GM19328 (cell line): ENCODE measurements at regions not wholly inside any gene's neighbourhood (a gene's known extent, or its start where the extent isn't known, plus 50 kb on each side); places are given as distances from the start of the nearest gene placed in this dataset.

Experiments used
- ATAC-seq: cut with Tn5 transposase; IDR thresholded peaks from one replicate; pipeline ENCODE4 v1.9.1; 2021; ENCODE audit warnings: mild to moderate bottlenecking, moderate library complexity; ENCODE audit not compliant: unreplicated experiment

- ATAC-seq, result no peak
Measured at GRCh38 chr6:2469428-2469827, 224.0 kb upstream of the GMDS start.

DNA sequence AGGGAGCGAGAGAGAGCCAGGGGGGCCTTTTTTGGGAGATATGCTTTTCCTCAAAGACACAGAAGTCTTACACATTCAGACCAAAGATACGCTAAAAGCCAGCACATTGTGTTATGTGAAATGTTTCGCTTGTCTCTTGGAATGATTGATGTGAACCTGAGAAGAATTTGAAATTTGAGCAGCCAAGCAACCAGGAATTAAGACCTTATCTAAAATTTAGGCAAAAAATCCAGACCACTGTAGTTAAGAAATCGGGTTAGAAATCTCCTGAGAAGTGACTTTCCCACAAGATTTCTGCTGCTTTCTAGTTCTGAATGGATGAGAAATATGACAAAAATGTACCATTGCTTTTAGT lies 223.2 kb upstream of the GMDS start:
- no peak for ATAC-seq

GRCh38 chr6:2467929-2468600 lies 222.7 kb upstream of the GMDS start:
- no peak for ATAC-seq

GRCh38 chr6:2465336-2465735 lies 219.9 kb upstream of the GMDS start:
- no peak for ATAC-seq

DNA sequence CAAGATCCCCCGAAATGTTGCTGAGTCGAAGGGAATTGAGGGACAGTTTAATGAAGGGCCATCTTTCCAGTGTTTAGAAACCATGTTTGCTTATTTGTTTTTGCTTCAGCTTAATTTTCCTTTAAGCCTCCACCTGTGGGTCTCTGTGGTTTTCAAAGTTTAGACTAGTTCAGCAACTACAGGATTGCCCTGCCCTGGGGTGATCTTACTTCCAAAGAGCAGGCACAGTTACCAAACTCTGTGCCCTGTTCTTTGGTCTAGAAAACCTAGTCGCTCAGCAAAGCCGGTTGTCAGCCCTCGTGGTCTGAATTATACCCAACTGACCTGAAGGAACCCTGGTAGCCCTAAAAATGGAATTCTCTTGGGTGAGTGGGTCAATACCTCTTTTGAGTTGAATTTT lies 219.2 kb upstream of the GMDS start:
- ATAC-seq, result no peak

DNA sequence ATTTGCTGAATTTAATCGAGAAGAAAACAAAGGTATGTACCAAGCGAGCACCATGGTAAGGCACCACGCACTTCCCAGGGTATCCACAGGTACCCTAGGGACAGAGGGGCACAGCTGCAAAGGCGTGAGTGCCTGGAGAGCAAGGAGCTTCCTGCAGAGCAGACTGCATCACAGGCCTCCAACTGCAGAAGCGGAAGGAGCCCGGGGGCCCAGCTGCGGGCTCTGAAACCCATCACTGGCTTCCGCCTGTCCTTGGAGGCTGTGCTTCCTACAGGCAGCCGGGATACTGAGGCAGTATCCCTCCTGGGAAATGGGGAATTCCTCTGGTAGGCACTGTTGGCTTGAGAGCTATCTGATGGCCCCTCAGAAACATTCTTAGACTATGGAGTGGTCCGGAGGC lies 217.4 kb upstream of the GMDS start:
- no peak for ATAC-seq

GRCh38 chr6:2460216-2460745 lies 214.9 kb upstream of the GMDS start:
- no peak for ATAC-seq

DNA sequence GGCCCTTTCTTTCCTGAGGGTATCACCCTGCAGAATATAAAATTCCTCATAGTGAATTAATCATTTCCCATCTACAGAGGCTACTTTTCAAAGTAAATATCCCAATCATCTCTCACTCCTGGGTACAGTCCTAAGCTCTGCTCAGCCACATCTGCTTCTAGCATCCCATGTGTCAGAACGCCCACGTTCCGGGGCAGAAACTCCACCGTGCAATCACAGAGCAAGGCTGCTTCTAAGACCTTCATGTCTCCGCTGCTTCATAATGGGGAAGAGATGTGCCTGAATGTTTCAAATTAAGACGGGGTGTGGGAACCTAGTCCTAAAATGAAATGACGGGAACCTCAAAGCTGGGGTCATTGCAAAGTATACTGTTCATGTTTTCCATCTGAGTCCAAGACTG lies 208.8 kb upstream of the GMDS start:
- ATAC-seq, result no peak

- ATAC-seq, result no peak
Measured at GRCh38 chr6:2450546-2450945, 205.1 kb upstream of the GMDS start.

- ATAC-seq, result no peak
Measured at GRCh38 chr6:2449572-2449940, 204.2 kb upstream of the GMDS start.

- no peak for ATAC-seq
Measured at GRCh38 chr6:2448826-2449571, 203.6 kb upstream of the GMDS start.

DNA sequence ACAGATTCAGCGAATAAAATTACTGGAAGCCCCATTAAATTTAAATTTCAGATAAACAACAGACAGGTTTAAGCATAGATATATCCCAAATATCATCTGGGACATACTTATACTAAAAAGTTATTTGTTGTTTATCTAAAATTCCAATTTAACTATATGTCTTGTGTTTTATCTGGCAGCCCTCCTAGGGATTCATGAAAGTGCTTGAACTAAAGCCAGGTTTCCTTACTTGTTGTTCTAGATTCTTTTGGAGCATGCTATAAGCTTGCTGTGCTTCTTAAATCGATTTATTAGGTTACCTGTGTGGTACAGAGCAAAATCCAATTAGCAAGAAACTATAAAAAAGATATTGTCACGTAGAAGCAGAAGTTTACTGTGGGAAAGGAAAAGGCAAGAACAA lies 202.5 kb upstream of the GMDS start:
- no peak for ATAC-seq

- no peak for ATAC-seq
Measured at GRCh38 chr6:2447318-2447920, 202.0 kb upstream of the GMDS start.

DNA sequence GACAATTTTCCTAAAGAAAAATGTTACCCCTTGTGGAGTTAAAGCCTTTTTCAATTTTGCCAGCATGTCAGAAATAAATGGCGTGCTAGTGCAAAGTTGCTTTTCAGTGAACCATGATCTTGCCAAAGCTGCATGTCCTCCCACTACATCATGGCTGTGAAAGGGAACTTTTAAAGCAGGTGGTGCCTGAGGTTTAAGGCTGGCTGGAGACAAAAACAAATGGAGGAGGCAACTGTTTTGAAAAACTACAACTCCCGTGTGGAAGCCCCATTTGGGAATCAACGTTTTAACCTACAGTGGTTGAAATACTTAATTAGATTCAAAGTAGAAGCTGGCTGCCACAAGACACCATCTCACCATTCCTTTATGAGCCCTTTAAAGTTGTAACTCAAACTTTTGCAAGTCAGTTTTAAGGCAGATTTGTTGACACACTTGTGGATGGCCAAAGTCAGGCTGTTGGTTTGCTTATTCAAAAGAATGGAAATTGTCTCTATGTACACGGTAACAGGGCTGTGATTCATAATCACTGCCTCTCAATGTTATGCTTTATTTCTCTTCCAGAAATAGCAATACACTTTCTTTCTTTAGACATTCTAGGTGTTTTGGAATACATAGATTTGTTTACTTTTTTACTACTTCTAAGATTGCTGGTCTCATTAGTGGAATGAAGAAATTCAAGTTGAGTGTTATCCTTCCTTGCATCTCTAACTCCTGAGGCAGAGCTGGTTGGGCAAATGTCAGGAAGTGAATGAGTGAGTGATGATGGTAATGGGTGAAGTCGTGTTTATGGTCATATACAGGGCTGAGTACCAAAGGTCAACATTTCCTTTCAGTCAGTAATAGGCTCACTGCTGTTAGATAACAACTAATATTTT lies 196.4 kb upstream of the GMDS start:
- ATAC-seq, result no peak

GRCh38 chr6:2440516-2440915 lies 195.1 kb upstream of the GMDS start:
- ATAC-seq, result no peak

- ATAC-seq, result no peak
Measured at GRCh38 chr6:2439632-2440031, 194.2 kb upstream of the GMDS start.

GRCh38 chr6:2439082-2439481 lies 193.7 kb upstream of the GMDS start:
- ATAC-seq, result no peak

GRCh38 chr6:2436410-2437154 lies 191.2 kb upstream of the GMDS start:
- no peak for ATAC-seq

DNA sequence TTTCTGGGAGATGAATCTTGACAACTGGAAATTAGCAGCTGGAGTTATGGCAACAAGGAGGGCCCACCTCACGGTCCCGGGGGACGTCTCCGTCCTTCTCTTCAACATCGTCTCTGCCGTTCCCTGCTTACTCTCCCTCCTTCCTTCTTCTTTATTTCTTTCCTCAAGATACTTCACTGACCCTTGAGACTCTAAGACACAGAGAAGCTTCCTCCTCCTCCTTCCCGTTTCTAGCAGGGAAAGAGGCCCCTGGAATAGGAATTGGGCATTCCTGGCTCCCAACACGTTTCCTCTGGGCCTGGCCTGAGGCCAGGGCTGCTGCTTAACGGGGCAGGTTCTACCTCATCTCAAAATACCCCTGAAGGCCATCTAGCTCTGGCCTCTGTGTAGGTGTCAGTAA lies 189.9 kb upstream of the GMDS start:
- no peak for ATAC-seq

DNA sequence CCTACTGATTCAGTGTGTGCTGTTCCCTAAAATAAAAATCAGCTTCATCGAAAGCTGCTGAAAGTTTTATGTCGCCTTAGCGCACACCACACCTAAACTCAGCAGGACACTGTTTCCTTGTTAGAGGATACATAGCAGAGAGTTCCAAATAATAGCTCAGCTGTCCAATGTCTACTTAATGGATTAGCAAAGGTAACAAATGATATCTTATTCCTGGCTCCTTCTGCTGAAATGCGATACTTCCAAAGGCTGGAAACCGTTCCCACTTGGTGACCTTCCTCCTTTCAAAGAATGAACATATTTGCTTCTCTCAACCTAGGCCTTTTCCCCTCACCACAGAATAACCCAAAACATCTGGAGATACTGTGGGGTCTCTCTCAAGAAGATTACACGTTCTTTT lies 189.5 kb upstream of the GMDS start:
- no peak for ATAC-seq

DNA sequence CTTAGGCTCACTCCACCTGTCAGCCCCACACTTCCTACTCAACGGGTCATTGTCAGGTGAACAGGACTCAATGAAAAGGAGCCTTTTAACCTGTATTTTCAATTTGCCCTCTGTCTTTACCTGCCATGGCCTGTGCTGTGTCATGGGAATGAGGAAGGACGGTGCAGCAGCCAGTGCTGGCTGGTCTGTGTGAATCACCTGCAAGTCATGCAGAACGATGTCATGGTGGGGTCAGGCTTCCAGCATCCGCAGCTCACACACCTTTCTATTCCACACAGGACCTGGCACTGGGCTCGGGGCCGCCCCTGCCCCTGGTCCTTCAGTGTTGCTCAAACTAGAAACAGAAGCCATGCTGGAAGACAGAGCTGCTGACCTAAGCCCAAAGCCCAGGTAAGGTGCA lies 188.7 kb upstream of the GMDS start:
- ATAC-seq, result no peak
